Transverse colon (tissue), 4 donors: ENCODE measurements at regions not wholly inside any gene's neighbourhood (a gene's known extent, or its start where the extent isn't known, plus 50 kb on each side); places are given as distances from the start of the nearest gene placed in this dataset.

Experiments
- CTCF ChIP-seq, 5 experiments: fragments of 200-600 bp in 3 of 5; fragments of 450-650 bp in 2 of 5; sonication (generic) in 3 of 5; IDR thresholded peaks; 1 replicate in 2 of 5; 2 replicates in 3 of 5; pipeline ENCODE4 v1.5.1; 2016 to 2017; ENCODE audit warnings: antibody characterized with exemption in 5 of 5, inconsistent platforms in 3 of 5, mild to moderate bottlenecking in 2 of 5, moderate library complexity in 1 of 5
- POLR2AphosphoS5 ChIP-seq, 3 donors: sonication (generic); formaldehyde crosslinking; IDR thresholded peaks; one replicate each; pipeline ENCODE4 v1.6.1; 2016; ENCODE audit warnings: antibody characterized with exemption in 3 of 3

GRCh38 chrX:149073479-149073878 lies 431.6 kb downstream of the IDS start:
- TF ChIP-seq POLR2AphosphoS5 (IDR thresholded peaks at IDR 0.05), result no peak
- no peak for TF ChIP-seq CTCF (IDR thresholded peaks at IDR 0.05)
